HL-60 (cell line): ENCODE measurements at regions not wholly inside any gene's neighbourhood (a gene's known extent, or its start where the extent isn't known, plus 50 kb on each side); places are given as distances from the start of the nearest gene placed in this dataset.
"Not testable (repeated sequence)": the region's sequence is repeated elsewhere in the genome, so short reads cannot be mapped to it uniquely, and the experiment has no call there.

Experiments used
- DNase-seq, 2 experiments: peaks; one replicate each; pipeline ENCODE4 v3.0.0-alpha.2; 2010 to 2020; ENCODE audit warnings: low read depth in 1 of 2, low spot score in 1 of 2
- H3K27ac ChIP-seq: fragments of 250-450 bp; sonication (Bioruptor Pico); replicated peaks from 2 replicates; pipeline ENCODE4 v1.5.1; 2020; ENCODE audit warnings: mild to moderate bottlenecking, moderate library complexity
- H3K27me3 ChIP-seq: fragments of 250-450 bp; sonication (Bioruptor Pico); 2 replicates; pipeline ENCODE4 v1.5.1; 2021; ENCODE audit warnings: mild to moderate bottlenecking, moderate library complexity; ENCODE audit not compliant: insufficient read depth, poor library complexity, severe bottlenecking
- H3K4me3 ChIP-seq: replicated peaks from 2 replicates; pipeline ENCODE4 v1.5.1; 2011; ENCODE audit warnings: mild to moderate bottlenecking, control low read depth, low read length; ENCODE audit not compliant: insufficient read depth
- CTCF ChIP-seq: IDR thresholded peaks from one replicate; pipeline ENCODE4 v1.5.1; 2011; ENCODE audit warnings: low read length, control low read depth, inconsistent platforms; ENCODE audit not compliant: insufficient read depth
- GABPA ChIP-seq: IDR thresholded peaks from 2 replicates; pipeline ENCODE4 v1.6.1; 2012; ENCODE audit warnings: low read depth
- POLR2AphosphoS5 ChIP-seq: IDR thresholded peaks from 2 replicates; pipeline ENCODE4 v1.6.1; 2012; ENCODE audit warnings: low read depth
- REST ChIP-seq: IDR thresholded peaks from 2 replicates; pipeline ENCODE4 v1.6.1; 2012; ENCODE audit warnings: low read depth; ENCODE audit not compliant: insufficient replicate concordance
- SPI1 ChIP-seq: IDR thresholded peaks from 2 replicates; pipeline ENCODE4 v1.6.1; 2012; ENCODE audit warnings: low read depth, mild to moderate bottlenecking, borderline replicate concordance

GRCh38 chr16:61432421-61432820 lies 603.8 kb downstream of the CDH8 start:
- DNase-seq, result no peak
- Histone ChIP-seq H3K4me3 (no peak overlapping the region), H3K27me3 (no peaks in the 10 kb centered on the region), H3K27ac (no peak overlapping the region)
- TF ChIP-seq CTCF, result no peak
- TF ChIP-seq POLR2AphosphoS5, result no peak
- TF ChIP-seq SPI1, result no peak
- no peak for TF ChIP-seq REST
- TF ChIP-seq GABPA, result no peak

- Histone ChIP-seq H3K27me3 (no peaks in the 10 kb centered on the region), H3K4me3 (no peak overlapping the region), H3K27ac (no peak overlapping the region)
- TF ChIP-seq REST, result no peak
- TF ChIP-seq GABPA, result no peak
- no peak for TF ChIP-seq SPI1
- no peak for TF ChIP-seq CTCF
- no peak for TF ChIP-seq POLR2AphosphoS5
- DNase-seq, result no peak
Observed at GRCh38 chr16:61421111-61421510, 615.1 kb downstream of the CDH8 start.

GRCh38 chr16:61419791-61420190 lies 616.4 kb downstream of the CDH8 start:
- TF ChIP-seq SPI1, result no peak
- TF ChIP-seq POLR2AphosphoS5, result no peak
- TF ChIP-seq REST, result no peak
- TF ChIP-seq GABPA, result no peak
- TF ChIP-seq CTCF, result no peak
- no peaks in the 10 kb centered on the region for H3K27me3 ChIP-seq
- DNase-seq, result no peak

GRCh38 chr16:61418802-61419201 lies 617.4 kb downstream of the CDH8 start:
- H3K27me3 ChIP-seq, H3K4me3 ChIP-seq, DNase-seq, H3K27ac ChIP-seq: not testable (repeated sequence)

More at GRCh38 chr16:61419791-61420190, 616.4 kb downstream of the CDH8 start:
- Histone ChIP-seq H3K27ac (no peak overlapping the region), H3K4me3 (no peak overlapping the region)
